H1 (cell line): ENCODE measurements at regions not wholly inside any gene's neighbourhood (a gene's known extent, or its start where the extent isn't known, plus 50 kb on each side); places are given as distances from the start of the nearest gene placed in this dataset.

Experiments
- CTCF ChIA-PET: fragments of 300-600 bp; sonication (Branson Sonifier 250); formaldehyde crosslinking; loops from one replicate; lab custom pipeline; 2021; ENCODE audit not compliant: partially characterized antibody; lab: Charles Lee
- POLR2A ChIA-PET: fragments of 300-600 bp; sonication (Branson Sonifier 250); formaldehyde crosslinking; loops from one replicate; lab custom pipeline; 2021; ENCODE audit warnings: inconsistent platforms; ENCODE audit not compliant: partially characterized antibody; lab: Charles Lee
- DNase-seq, 2 experiments: peaks; one replicate each; pipeline versions ENCODE4 v3.0.0 to v3.0.0-alpha.2; 2010 to 2022; ENCODE audit warnings: low spot score in 2 of 2, low read depth in 1 of 2, mixed read lengths in 1 of 2
- FAIRE-seq: peaks from 2 replicates; lab custom pipeline; 2011; peaks lifted over from hg19 to GRCh38; lab: Jason Lieb, UNC
- H2AFZ ChIP-seq: 2 replicates; pipeline ENCODE4 v1.8.1; 2012; ENCODE audit warnings: low read length, inconsistent platforms
- H2AK5ac ChIP-seq: 2 replicates; pipeline ENCODE4 v1.6.1; 2013; ENCODE audit warnings: low read depth, low read length
- H2BK120ac ChIP-seq: replicated peaks from 2 replicates; pipeline ENCODE3; 2013; ENCODE audit warnings: low read depth, low read length, inconsistent platforms
- H2BK12ac ChIP-seq: 2 replicates; pipeline ENCODE4 v1.6.1; 2013; ENCODE audit warnings: low read depth, low read length
- H2BK15ac ChIP-seq: 2 replicates; pipeline ENCODE4 v1.6.1; 2013; ENCODE audit warnings: low read length
- H2BK20ac ChIP-seq: 2 replicates; pipeline ENCODE4 v1.6.1; 2013; ENCODE audit warnings: low read length
- H2BK5ac ChIP-seq: 2 replicates; pipeline ENCODE4 v1.6.1; 2013; ENCODE audit warnings: low read depth, low read length
- H3K14ac ChIP-seq: 2 replicates; pipeline ENCODE4 v1.6.1; 2013; ENCODE audit warnings: inconsistent platforms; ENCODE audit not compliant: insufficient read length
- H3K18ac ChIP-seq: 2 replicates; pipeline ENCODE4 v1.6.1; 2013; ENCODE audit warnings: low read length; ENCODE audit errors: extremely low read depth
- H3K23ac ChIP-seq: 2 replicates; pipeline ENCODE4 v1.6.1; 2013; ENCODE audit warnings: inconsistent platforms; ENCODE audit not compliant: insufficient read length
- H3K23me2 ChIP-seq: 2 replicates; pipeline ENCODE4 v1.6.1; 2013; ENCODE audit warnings: low read depth, low read length
- H3K27ac ChIP-seq: 2 replicates; pipeline ENCODE4 v1.6.1; 2011; ENCODE audit warnings: low read depth, low read length, inconsistent platforms
- H3K27me3 ChIP-seq, 4 experiments: replicated peaks in 1 of 4; 1 replicate in 1 of 4; 2 replicates in 3 of 4; pipeline versions ENCODE4 v1.6.1 to v1.8.1; 2011 to 2013; ENCODE audit warnings: low read length in 3 of 4, mild to moderate bottlenecking in 3 of 4, inconsistent platforms in 2 of 4, mixed read lengths in 2 of 4, moderate library complexity in 1 of 4; ENCODE audit not compliant: control insufficient read depth in 3 of 4, insufficient read depth in 3 of 4; ENCODE audit errors: extremely low read depth in 1 of 4
- H3K36me3 ChIP-seq, 4 experiments: 2 replicates each; pipeline versions ENCODE4 v1.6.1 to v1.8.1; 2011 to 2013; ENCODE audit warnings: mild to moderate bottlenecking in 4 of 4, low read length in 3 of 4, moderate library complexity in 2 of 4, control low read depth in 1 of 4, inconsistent platforms in 1 of 4; ENCODE audit not compliant: insufficient read depth in 4 of 4, control insufficient read depth in 2 of 4
- H3K4ac ChIP-seq: replicated peaks from 2 replicates; pipeline ENCODE3; 2013; ENCODE audit warnings: low read length, low read depth, mixed read lengths, inconsistent platforms; ENCODE audit not compliant: insufficient read length
- H3K4me1 ChIP-seq, 4 experiments: replicated peaks in 1 of 4; 1 replicate in 1 of 4; 2 replicates in 3 of 4; pipeline versions ENCODE4 v1.6.1 to v1.8.1; 2011 to 2013; ENCODE audit warnings: low read length in 3 of 4, inconsistent platforms in 2 of 4, mixed read lengths in 1 of 4; ENCODE audit not compliant: insufficient read depth in 4 of 4, control insufficient read depth in 3 of 4
- H3K4me2 ChIP-seq, 2 experiments: 2 replicates each; pipeline versions ENCODE4 v1.6.1 to v1.8.1; 2011 to 2013; ENCODE audit warnings: low read depth in 2 of 2, low read length in 2 of 2, control low read depth in 1 of 2, inconsistent platforms in 1 of 2, mild to moderate bottlenecking in 1 of 2; ENCODE audit not compliant: insufficient read depth in 1 of 2
- H3K4me3 ChIP-seq, 4 experiments: fragments of 200-600, 300-600 bp in 1 of 4; sonication (generic), shearing (Covaris generic), sonication (Bioruptor Twin) in 1 of 4; 2 replicates each; pipeline versions ENCODE4 v1.5.1 to v1.8.1; 2011 to 2016; ENCODE audit warnings: low read length in 4 of 4, low read depth in 3 of 4, control low read depth in 2 of 4, inconsistent platforms in 2 of 4, mild to moderate bottlenecking in 2 of 4, mixed read lengths in 1 of 4, moderate library complexity in 1 of 4; ENCODE audit not compliant: insufficient read depth in 2 of 4; ENCODE audit errors: extremely low read depth in 1 of 4
- H3K56ac ChIP-seq: replicated peaks from 2 replicates; pipeline ENCODE3; 2013; ENCODE audit warnings: low read depth, mild to moderate bottlenecking, mixed read lengths, low read length, inconsistent platforms; ENCODE audit not compliant: insufficient read length
- H3K79me1 ChIP-seq: 2 replicates; pipeline ENCODE4 v1.6.1; 2013; ENCODE audit warnings: low read depth, low read length, control low read depth
- H3K79me2 ChIP-seq, 2 experiments: 2 replicates each; pipeline versions ENCODE4 v1.6.1 to v1.8.1; 2012 to 2013; ENCODE audit warnings: low read length in 2 of 2, mild to moderate bottlenecking in 2 of 2, inconsistent platforms in 1 of 2; ENCODE audit not compliant: insufficient read depth in 2 of 2, control insufficient read depth in 1 of 2
- H3K9ac ChIP-seq, 4 experiments: replicated peaks in 1 of 4; 1 replicate in 1 of 4; 2 replicates in 3 of 4; pipeline versions ENCODE4 v1.6.1 to v1.8.1; 2011 to 2013; ENCODE audit warnings: low read depth in 3 of 4, low read length in 3 of 4, control low read depth in 2 of 4, mild to moderate bottlenecking in 2 of 4, moderate library complexity in 2 of 4, inconsistent platforms in 1 of 4; ENCODE audit errors: extremely low read depth in 1 of 4
- H3K9me3 ChIP-seq, 2 experiments: 2 replicates each; pipeline versions ENCODE4 v1.6.1 to v1.8.1; 2012 to 2013; ENCODE audit warnings: mild to moderate bottlenecking in 2 of 2, moderate library complexity in 2 of 2, control low read depth in 1 of 2, inconsistent platforms in 1 of 2, low read depth in 1 of 2, low read length in 1 of 2, mixed read lengths in 1 of 2; ENCODE audit not compliant: insufficient read depth in 2 of 2
- H4K20me1 ChIP-seq, 2 experiments: replicated peaks in 1 of 2; 2 replicates each; pipeline versions ENCODE3 to v1.8.1; 2011 to 2013; ENCODE audit warnings: inconsistent platforms in 2 of 2, low read length in 2 of 2, mild to moderate bottlenecking in 1 of 2; ENCODE audit not compliant: insufficient read depth in 2 of 2, control insufficient read depth in 1 of 2
- H4K5ac ChIP-seq: 2 replicates; pipeline ENCODE4 v1.6.1; 2013; ENCODE audit warnings: low read length, low read depth, mixed read lengths, inconsistent platforms; ENCODE audit not compliant: insufficient read length
- H4K8ac ChIP-seq: 2 replicates; pipeline ENCODE4 v1.8.0; 2013; ENCODE audit warnings: mild to moderate bottlenecking, moderate library complexity, low read length, inconsistent platforms; ENCODE audit not compliant: insufficient read depth; ENCODE audit errors: extremely low read depth
- H4K91ac ChIP-seq: replicated peaks from 2 replicates; pipeline ENCODE3; 2013; ENCODE audit warnings: low read length, mixed read lengths, inconsistent platforms; ENCODE audit not compliant: insufficient read length
- BRCA1 ChIP-seq: IDR thresholded peaks from 2 replicates; pipeline ENCODE4 v1.6.1; 2012; ENCODE audit warnings: low read depth, low read length, improper control_type of control experiment
- MAFK ChIP-seq: IDR thresholded peaks from 2 replicates; pipeline ENCODE4 v1.6.1; 2012; ENCODE audit warnings: low read depth, mild to moderate bottlenecking, improper control_type of control experiment, low read length
- WGBS, 2 experiments: shearing (Covaris generic) in 1 of 2; methylation state at CpG; one replicate each; pipeline versions ENCODE4 v1.1.6 to v1.1.7; 2013 to 2015; ENCODE audit warnings: low lambda C conversion rate in 2 of 2, mixed read lengths in 2 of 2, inconsistent platforms in 1 of 2, low coverage in 1 of 2, missing lambda C conversion rate in 1 of 2; ENCODE audit not compliant: insufficient replicate concordance in 2 of 2, insufficient coverage in 1 of 2, insufficient read length in 1 of 2; ENCODE audit errors: extremely low coverage in 1 of 2, missing lambda C conversion rate in 1 of 2; 5-methylcytosine and 5-hydroxymethylcytosine counted together

GRCh38 chr3:146854523-146854922 is 249.4 kb upstream of the PLSCR5 start:
- Histone ChIP-seq H3K79me2 (no peaks in the 10 kb centered on the region), H3K4me1 (no peaks in the 10 kb centered on the region), H3K23me2 (no peaks in the 10 kb centered on the region), H2BK120ac (no peak overlapping the region), H3K4ac (no peak overlapping the region), H3K56ac (no peak overlapping the region), H3K27ac (no peak overlapping the region), H4K8ac (no peak overlapping the region), H4K20me1 (no peaks in the 10 kb centered on the region), H2AK5ac (no peak overlapping the region), H3K14ac (no peak overlapping the region), H2BK5ac (no peak overlapping the region), H2BK20ac (no peak overlapping the region), H3K9me3 (no peaks in the 10 kb centered on the region), H3K36me3 (no peaks in the 10 kb centered on the region), H3K23ac (no peak overlapping the region), H4K91ac (no peak overlapping the region), H3K27me3 (no peaks in the 10 kb centered on the region), H3K18ac (no peak overlapping the region), H3K4me2 (no peak overlapping the region), H3K79me1 (no peaks in the 10 kb centered on the region), H3K4me3 (no peak overlapping the region), H2BK15ac (no peak overlapping the region), H2BK12ac (no peak overlapping the region), H2AFZ (no peak overlapping the region), H3K9ac (no peak overlapping the region), H4K5ac (no peak overlapping the region)
- ChIA-PET POLR2A (no interaction called here), CTCF (interaction anchor here (0.6 to 1.6 kb wide), 2 partner anchors 10 to 15 kb away, joined by 3 to 4 read pairs; no protein-coding TSS in a partner anchor)
- whole genome bisulfite sequencing, 2 experiments: 84% methylated on average over 4 of the region's 4 CpGs; no CpG with 5 or more reads in 1 of the 2 experiments
- no peak for FAIRE-seq
- TF ChIP-seq MAFK: peak; percentile 24; the same call in 1 of the 2 replicates
- no peak for TF ChIP-seq BRCA1
- DNase-seq: no peak
